ENCODE measurements at regions not wholly inside any gene's neighbourhood (a gene's known extent, or its start where the extent isn't known, plus 50 kb on each side); places are given as distances from the start of the nearest gene placed in this dataset.

- Histone ChIP-seq H3K27ac (ENCODE audit: low read depth, low read length, poor library complexity, severe bottlenecking) (no peak overlapping the region), H3K79me2 (ENCODE audit: insufficient read depth, low read depth, low read length) (no peaks in the 10 kb centered on the region), H3K4me3 (ENCODE audit: low read depth, low read length, poor library complexity, severe bottlenecking) (no peak overlapping the region), H2AFZ (ENCODE audit: low read length) (no peak overlapping the region), H3K9me3 (ENCODE audit: low read length) (no peaks in the 10 kb centered on the region), H3K4me1 (ENCODE audit: insufficient read depth, low read length, poor library complexity, severe bottlenecking) (peaks cover 10% of the 10 kb centered on the region), H4K20me1 (ENCODE audit: insufficient read depth, low read length) (no peaks in the 10 kb centered on the region), H3K36me3 (ENCODE audit: insufficient read depth, low read length) (no peaks in the 10 kb centered on the region), H3K9me2 (ENCODE audit: insufficient read depth, low read length) (no peaks in the 10 kb centered on the region), H3K4me2 (ENCODE audit: low read length) (no peak overlapping the region)
- TF ChIP-seq EZH2phosphoT487 (IDR thresholded peaks at IDR 0.05; ENCODE audit: borderline replicate concordance, low read depth, low read length) (no peak), CTCF (conservative IDR thresholded peaks at IDR 0.05; ENCODE audit: low read length) (no peak)
- BruUV-seq (replicated peaks) = no TSS peak
- CTCF ChIA-PET (ENCODE audit: unreplicated experiment) = no interaction called here
- POLR2A ChIA-PET = interaction anchor here (0.8 to 1.2 kb wide), 3 partner anchors 10 to 501 kb away, joined by 3 to 6 read pairs (median 3); no protein-coding TSS in a partner anchor
- DNase-seq (ENCODE audit: low spot score) = no peak
- intact Hi-C loops (cut with micrococcal nuclease; ENCODE audit: unreplicated experiment) = no loop called here
Measured at GRCh38 chr2:38181806-38182491, 106.0 kb upstream of the CYP1B1 start.

DNA sequence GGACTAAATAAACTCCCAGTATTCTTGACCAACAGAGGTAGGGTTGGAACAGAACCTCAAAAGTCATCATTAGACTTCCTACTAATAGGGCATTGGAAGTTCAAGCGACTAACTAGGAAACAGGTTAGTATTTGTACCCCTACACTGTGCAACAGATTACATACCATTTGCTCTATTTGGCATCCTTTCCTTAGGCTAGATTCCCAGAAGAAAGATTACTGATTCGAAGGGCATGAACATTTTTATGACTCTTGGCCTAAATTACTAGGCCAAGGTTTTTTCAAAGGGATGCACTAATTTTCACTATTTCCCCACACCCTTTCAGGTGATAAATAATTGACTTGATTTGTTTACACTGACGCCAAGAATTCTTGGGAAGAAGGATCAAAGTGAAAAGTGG lies 104.8 kb upstream of the CYP1B1 start:
- BruUV-seq (replicated peaks) = no TSS peak
- CTCF ChIA-PET (ENCODE audit: unreplicated experiment) = no interaction called here

More for the DNA sequence above, 104.8 kb upstream of the CYP1B1 start:
- TF ChIP-seq EZH2phosphoT487 (IDR thresholded peaks at IDR 0.05; ENCODE audit: borderline replicate concordance, low read depth, low read length) (no peak), CTCF (conservative IDR thresholded peaks at IDR 0.05; ENCODE audit: low read length) (no peak)
- Histone ChIP-seq H3K36me3 (ENCODE audit: insufficient read depth, low read length) (no peaks in the 10 kb centered on the region), H2AFZ (ENCODE audit: low read length) (no peak overlapping the region), H3K9me3 (ENCODE audit: low read length) (no peaks in the 10 kb centered on the region), H3K4me3 (ENCODE audit: low read depth, low read length, poor library complexity, severe bottlenecking) (no peak overlapping the region), H3K27ac (ENCODE audit: low read depth, low read length, poor library complexity, severe bottlenecking) (no peak overlapping the region), H3K4me1 (ENCODE audit: insufficient read depth, low read length, poor library complexity, severe bottlenecking) (peaks cover 10% of the 10 kb centered on the region), H3K4me2 (ENCODE audit: low read length) (no peak overlapping the region), H3K9me2 (ENCODE audit: insufficient read depth, low read length) (no peaks in the 10 kb centered on the region), H4K20me1 (ENCODE audit: insufficient read depth, low read length) (no peaks in the 10 kb centered on the region), H3K79me2 (ENCODE audit: insufficient read depth, low read depth, low read length) (no peaks in the 10 kb centered on the region)
- DNase-seq (ENCODE audit: low spot score) = no peak
- POLR2A ChIA-PET = interaction anchor here (1.1 to 1.2 kb wide), 2 partner anchors 9 to 35 kb away, joined by 3 read pairs; no protein-coding TSS in a partner anchor
- intact Hi-C loops (cut with micrococcal nuclease; ENCODE audit: unreplicated experiment) = no loop called here
